ENCODE measurements at regions not wholly inside any gene's neighbourhood (a gene's known extent, or its start where the extent isn't known, plus 50 kb on each side); places are given as distances from the start of the nearest gene placed in this dataset.

DNA sequence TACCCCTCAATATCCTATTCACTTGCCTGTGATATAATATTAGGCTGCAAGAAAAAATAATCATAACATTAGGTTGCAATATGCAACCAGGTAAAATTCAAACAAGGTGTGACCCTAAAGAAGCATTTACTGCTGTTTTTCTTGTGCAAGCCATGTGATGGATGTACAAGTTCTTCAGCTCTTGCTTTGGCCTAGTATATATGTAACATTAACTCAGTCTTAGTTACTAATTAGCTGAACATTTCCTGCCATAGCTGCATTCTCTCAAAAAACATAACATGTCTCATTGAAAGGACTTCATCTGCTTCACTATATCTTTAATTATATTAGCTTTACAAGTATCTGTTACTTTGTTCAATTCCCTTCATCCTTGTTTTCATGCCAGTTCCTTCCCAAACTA lies 406.8 kb upstream of the HTR2A start:
- Histone ChIP-seq H3K36me3 (no peaks in the 10 kb centered on the region), H3K4me3 (no peak overlapping the region), H3K4me1 (no peaks in the 10 kb centered on the region), H3K27ac (replicated peaks) (no peak overlapping the region), H3K9me3 (replicated peaks) (peaks cover 7% of the 10 kb centered on the region), H3K27me3 (ENCODE audit: low read depth) (no peaks in the 10 kb centered on the region)
- TF ChIP-seq, protein P1, sequence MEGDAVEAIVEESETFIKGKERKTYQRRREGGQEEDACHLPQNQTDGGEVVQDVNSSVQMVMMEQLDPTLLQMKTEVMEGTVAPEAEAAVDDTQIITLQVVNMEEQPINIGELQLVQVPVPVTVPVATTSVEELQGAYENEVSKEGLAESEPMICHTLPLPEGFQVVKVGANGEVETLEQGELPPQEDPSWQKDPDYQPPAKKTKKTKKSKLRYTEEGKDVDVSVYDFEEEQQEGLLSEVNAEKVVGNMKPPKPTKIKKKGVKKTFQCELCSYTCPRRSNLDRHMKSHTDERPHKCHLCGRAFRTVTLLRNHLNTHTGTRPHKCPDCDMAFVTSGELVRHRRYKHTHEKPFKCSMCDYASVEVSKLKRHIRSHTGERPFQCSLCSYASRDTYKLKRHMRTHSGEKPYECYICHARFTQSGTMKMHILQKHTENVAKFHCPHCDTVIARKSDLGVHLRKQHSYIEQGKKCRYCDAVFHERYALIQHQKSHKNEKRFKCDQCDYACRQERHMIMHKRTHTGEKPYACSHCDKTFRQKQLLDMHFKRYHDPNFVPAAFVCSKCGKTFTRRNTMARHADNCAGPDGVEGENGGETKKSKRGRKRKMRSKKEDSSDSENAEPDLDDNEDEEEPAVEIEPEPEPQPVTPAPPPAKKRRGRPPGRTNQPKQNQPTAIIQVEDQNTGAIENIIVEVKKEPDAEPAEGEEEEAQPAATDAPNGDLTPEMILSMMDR (IDR thresholded peaks at IDR 0.05; ENCODE audit: borderline replicate concordance) = no peak
- no peak for DNase-seq
- intact Hi-C loops (cut with micrococcal nuclease) = no loop called here

DNA sequence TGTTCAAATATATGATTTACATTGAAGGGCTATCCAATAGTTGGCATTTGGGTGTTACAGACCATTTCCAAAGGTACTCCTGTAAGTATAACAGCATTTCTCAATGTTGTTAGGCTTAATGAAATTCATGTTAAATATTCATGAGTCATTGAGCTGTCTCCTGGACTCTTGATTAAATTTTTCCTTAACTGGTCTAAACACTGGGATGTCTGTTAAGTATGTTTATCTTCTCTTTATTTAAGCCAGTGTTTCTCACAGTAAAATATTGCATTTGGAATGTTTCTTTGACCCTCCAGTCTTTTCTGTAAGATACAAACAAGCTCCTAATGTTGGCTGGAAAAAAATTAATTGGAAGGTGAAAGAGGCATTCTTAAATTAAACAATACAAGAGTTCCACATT lies 402.5 kb upstream of the HTR2A start:
- TF ChIP-seq, protein P1 (IDR thresholded peaks at IDR 0.05; ENCODE audit: borderline replicate concordance) = no peak
- Histone ChIP-seq H3K27ac (replicated peaks) (no peak overlapping the region), H3K9me3 (replicated peaks) (no peaks in the 10 kb centered on the region), H3K4me1 (no peaks in the 10 kb centered on the region), H3K27me3 (ENCODE audit: low read depth) (no peaks in the 10 kb centered on the region), H3K4me3 (no peak overlapping the region), H3K36me3 (no peaks in the 10 kb centered on the region)
- intact Hi-C loops (cut with micrococcal nuclease) = no loop called here
- DNase-seq = no peak

DNA sequence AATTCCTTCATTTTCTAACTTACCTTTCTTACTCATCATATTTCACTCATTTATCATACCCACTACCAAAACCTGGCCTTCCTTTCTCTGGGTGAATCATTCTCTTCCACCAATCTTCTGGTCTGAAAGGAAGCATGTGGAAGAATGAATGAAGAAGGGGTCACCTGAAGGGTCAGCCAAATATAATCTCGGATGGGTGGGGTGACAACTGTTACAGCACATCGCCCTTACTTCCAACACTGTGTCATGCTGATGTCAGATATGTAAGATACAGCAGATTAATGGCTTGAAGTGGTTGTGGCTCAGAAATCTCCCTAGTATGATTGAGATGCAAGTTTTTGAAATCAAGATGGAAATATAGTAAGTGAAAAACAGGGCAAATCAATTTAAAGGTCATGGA lies 401.7 kb upstream of the HTR2A start:
- intact Hi-C loops (cut with micrococcal nuclease) = no loop called here
- H3K9me3 ChIP-seq (replicated peaks) = no peaks in the 10 kb centered on the region
- no peaks in the 10 kb centered on the region for H3K27me3 ChIP-seq (ENCODE audit: low read depth)
- no peak overlapping the region for H3K4me3 ChIP-seq
- no peaks in the 10 kb centered on the region for H3K4me1 ChIP-seq
- TF ChIP-seq, protein P1 (IDR thresholded peaks at IDR 0.05; ENCODE audit: borderline replicate concordance) = no peak
- H3K27ac ChIP-seq (replicated peaks) = no peak overlapping the region
- no peaks in the 10 kb centered on the region for H3K36me3 ChIP-seq
- DNase-seq = no peak

DNA sequence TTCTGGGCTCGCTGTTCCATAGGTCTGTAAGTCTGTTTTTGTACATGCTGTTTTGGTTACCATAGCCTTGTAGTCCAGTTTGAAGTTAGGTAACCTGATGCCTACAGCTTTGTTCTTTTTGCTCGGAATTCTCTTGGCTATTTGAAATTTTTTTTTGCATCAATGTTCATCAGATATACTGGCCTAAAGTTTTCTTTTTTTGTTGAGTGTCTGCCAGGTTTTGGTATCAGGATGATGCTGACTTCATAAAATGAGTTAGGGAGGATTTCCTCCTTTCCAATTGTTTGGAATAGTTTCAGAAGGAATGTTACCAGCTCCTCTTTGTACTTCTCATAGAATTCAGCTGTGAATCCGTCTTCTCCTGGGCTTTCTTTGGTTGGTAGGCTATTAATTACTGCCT lies 397.8 kb upstream of the HTR2A start:
- TF ChIP-seq, protein P1 (IDR thresholded peaks at IDR 0.05; ENCODE audit: borderline replicate concordance) = no peak
- intact Hi-C loops (cut with micrococcal nuclease) = no loop called here
- DNase-seq = no peak
- Histone ChIP-seq H3K27ac (replicated peaks) (no peak overlapping the region), H3K4me3 (no peak overlapping the region), H3K27me3 (ENCODE audit: low read depth) (no peaks in the 10 kb centered on the region), H3K36me3 (no peaks in the 10 kb centered on the region), H3K4me1 (no peaks in the 10 kb centered on the region), H3K9me3 (replicated peaks) (no peaks in the 10 kb centered on the region)

DNA sequence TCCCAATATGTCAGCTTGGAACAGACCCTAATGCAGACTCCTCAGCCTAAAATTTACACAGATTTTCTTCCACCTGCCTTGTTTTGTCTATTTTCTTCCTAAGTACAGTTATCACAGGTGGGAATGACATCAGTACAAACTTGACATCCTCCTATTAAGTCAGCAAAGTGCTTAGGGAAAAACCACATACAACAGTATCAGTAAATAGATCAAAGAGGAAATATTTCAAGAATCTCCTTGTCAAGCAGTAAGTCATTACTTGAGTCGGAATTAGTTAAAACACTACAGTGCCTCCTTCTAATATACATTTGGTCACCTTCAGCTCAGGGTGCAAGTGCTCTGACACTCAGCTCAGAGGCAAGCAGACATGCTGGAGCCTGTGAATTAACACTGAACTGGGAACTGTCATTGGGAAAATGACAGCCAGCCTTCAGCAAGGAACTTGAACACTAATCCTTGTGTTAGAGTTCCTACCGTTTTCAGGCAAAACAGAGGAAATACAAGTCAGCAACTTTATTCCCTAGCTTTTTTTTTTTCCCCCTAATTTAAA lies 394.3 kb upstream of the HTR2A start:
- Histone ChIP-seq H3K27ac (replicated peaks) (no peak overlapping the region), H3K4me3 (no peak overlapping the region)
- intact Hi-C loops (cut with micrococcal nuclease) = no loop called here

More for the DNA sequence above, 394.3 kb upstream of the HTR2A start:
- Histone ChIP-seq H3K4me1 (no peaks in the 10 kb centered on the region), H3K9me3 (replicated peaks) (no peaks in the 10 kb centered on the region), H3K36me3 (no peaks in the 10 kb centered on the region), H3K27me3 (ENCODE audit: low read depth) (no peaks in the 10 kb centered on the region)
- TF ChIP-seq, protein P1 (IDR thresholded peaks at IDR 0.05; ENCODE audit: borderline replicate concordance) = no peak
- DNase-seq = no peak

Measured in left ventricle myocardium inferior (tissue), 1 donor.